Endothelial cell of umbilical vein (primary cell): ENCODE measurements at regions not wholly inside any gene's neighbourhood (a gene's known extent, or its start where the extent isn't known, plus 50 kb on each side); places are given as distances from the start of the nearest gene placed in this dataset.

ENCODE experiments used
- BruUV-seq: library from RNA; stranded (reverse); fragments of 400-500 nt; replicated peaks from 2 replicates; lab custom pipeline; 2021; lab: Mats Ljungman, UMichigan
- CTCF ChIA-PET: fragments of 300-600, 350-600 bp; sonication (Branson Sonifier 250); formaldehyde crosslinking; loops from one replicate; lab custom pipeline; 2021; ENCODE audit warnings: antibody characterized with exemption, inconsistent platforms; lab: Charles Lee
- POLR2A ChIA-PET: fragments of 300-600, 350-600 bp; sonication (Branson Sonifier 250); formaldehyde crosslinking; loops from one replicate; lab custom pipeline; 2021; ENCODE audit warnings: antibody characterized with exemption, inconsistent platforms; lab: Charles Lee
- DNase-seq: peaks from one replicate; pipeline ENCODE4 v3.0.0-alpha.2; 2011; ENCODE audit warnings: low read depth, low spot score
- FAIRE-seq: peaks from 2 replicates; lab custom pipeline; 2011; peaks lifted over from hg19 to GRCh38; lab: Jason Lieb, UNC
- H2AFZ ChIP-seq: 2 replicates; pipeline ENCODE4 v1.6.0; 2012; ENCODE audit warnings: low read depth, low read length, control low read depth, inconsistent platforms
- H3K27ac ChIP-seq: 2 replicates; pipeline ENCODE4 v1.5.1; 2011; ENCODE audit warnings: low read depth, mild to moderate bottlenecking, control low read depth, low read length, moderate library complexity; ENCODE audit not compliant: insufficient read depth
- H3K27me3 ChIP-seq, 2 experiments: 2 replicates each; pipeline versions ENCODE4 v1.6.0 to v1.6.1; 2011; ENCODE audit warnings: low read length in 2 of 2, mixed read lengths in 1 of 2; ENCODE audit not compliant: control insufficient read depth in 2 of 2, insufficient read depth in 2 of 2
- H3K36me3 ChIP-seq, 2 experiments: 2 replicates in 1 of 2; 3 replicates in 1 of 2; pipeline ENCODE4 v1.5.1; 2011; ENCODE audit warnings: low read length in 2 of 2, mild to moderate bottlenecking in 1 of 2, moderate library complexity in 1 of 2; ENCODE audit not compliant: control insufficient read depth in 2 of 2, insufficient read depth in 2 of 2; ENCODE audit errors: extremely low read depth in 1 of 2
- H3K4me1 ChIP-seq: 3 replicates; pipeline ENCODE4 v1.5.1; 2011; ENCODE audit warnings: mild to moderate bottlenecking, low read length; ENCODE audit not compliant: control insufficient read depth, insufficient read depth; ENCODE audit errors: extremely low read depth
- H3K4me2 ChIP-seq: 2 replicates; pipeline ENCODE4 v1.6.1; 2011; ENCODE audit warnings: low read length, control low read depth, mixed read lengths; ENCODE audit not compliant: insufficient read depth
- H3K4me3 ChIP-seq, 3 experiments: fragments of 200-600 bp in 1 of 3; sonication (generic), shearing (Covaris generic) in 1 of 3; replicated peaks in 1 of 3; 2 replicates each; pipeline ENCODE4 v1.5.1; 2011 to 2016; ENCODE audit warnings: control low read depth in 3 of 3, low read length in 3 of 3, mild to moderate bottlenecking in 2 of 3, inconsistent platforms in 1 of 3, low read depth in 1 of 3, moderate library complexity in 1 of 3; ENCODE audit not compliant: insufficient read depth in 1 of 3
- H3K79me2 ChIP-seq: 2 replicates; pipeline ENCODE4 v1.6.0; 2012; ENCODE audit warnings: low read length, inconsistent platforms; ENCODE audit not compliant: control insufficient read depth, insufficient read depth
- H3K9ac ChIP-seq: replicated peaks from 2 replicates; pipeline ENCODE3; 2011; ENCODE audit warnings: low read length, control low read depth; ENCODE audit not compliant: insufficient read depth; ENCODE audit errors: extremely low read depth
- H3K9me1 ChIP-seq: replicated peaks from 3 replicates; pipeline ENCODE4 v1.6.0; 2011; ENCODE audit warnings: mild to moderate bottlenecking, low read length; ENCODE audit not compliant: control insufficient read depth, insufficient read depth; ENCODE audit errors: extremely low read depth
- H3K9me3 ChIP-seq: replicated peaks from 2 replicates; pipeline ENCODE4 v1.5.1; 2012; ENCODE audit warnings: low read length, inconsistent platforms; ENCODE audit not compliant: control insufficient read depth, insufficient read depth
- H4K20me1 ChIP-seq: replicated peaks from 2 replicates; pipeline ENCODE3; 2011; ENCODE audit warnings: mild to moderate bottlenecking, low read length; ENCODE audit not compliant: control insufficient read depth, insufficient read depth; ENCODE audit errors: extremely low read depth
- CTCF ChIP-seq, 2 donors: IDR thresholded peaks; 1 replicate in 1 of 2; 2 replicates in 1 of 2; pipeline ENCODE4 v1.5.1; 2011; ENCODE audit warnings: low read length in 2 of 2, mild to moderate bottlenecking in 2 of 2, moderate library complexity in 2 of 2, control low read depth in 1 of 2, inconsistent platforms in 1 of 2, low read depth in 1 of 2; ENCODE audit not compliant: insufficient read depth in 1 of 2; ENCODE audit errors: extremely low read depth in 1 of 2
- EZH2 ChIP-seq: IDR thresholded peaks from 2 replicates; pipeline ENCODE4 v1.6.1; 2012; ENCODE audit warnings: borderline replicate concordance, low read depth, mild to moderate bottlenecking, moderate library complexity, low read length, inconsistent platforms; ENCODE audit not compliant: severe bottlenecking
- FOS ChIP-seq: IDR thresholded peaks from 2 replicates; pipeline ENCODE4 v1.6.1; 2011; ENCODE audit warnings: mild to moderate bottlenecking, low read length, moderate library complexity, borderline replicate concordance; ENCODE audit not compliant: insufficient read depth
- GATA2 ChIP-seq: IDR thresholded peaks from 2 replicates; pipeline ENCODE4 v1.7.0; 2011; ENCODE audit warnings: low read depth, mild to moderate bottlenecking, moderate library complexity, mixed read lengths, low read length; ENCODE audit not compliant: insufficient read length, insufficient read depth
- JUN ChIP-seq: IDR thresholded peaks from 2 replicates; pipeline ENCODE4 v1.6.1; 2011; ENCODE audit warnings: borderline replicate concordance, low read depth; ENCODE audit not compliant: insufficient read length, insufficient read depth
- MAX ChIP-seq: IDR thresholded peaks from 2 replicates; pipeline ENCODE4 v1.6.1; 2011; ENCODE audit not compliant: insufficient read depth, insufficient read length
- MYC ChIP-seq: IDR thresholded peaks from one replicate; pipeline ENCODE4 v1.6.1; 2011; ENCODE audit warnings: mild to moderate bottlenecking, low read depth, low read length
- POLR2A ChIP-seq: IDR thresholded peaks from 2 replicates; pipeline ENCODE4 v1.6.1; 2012; ENCODE audit warnings: low read depth, mild to moderate bottlenecking, control low read depth, low read length
- POLR2AphosphoS5 ChIP-seq: IDR thresholded peaks from 2 replicates; pipeline ENCODE4 v1.6.1; 2012; ENCODE audit warnings: low read depth, mild to moderate bottlenecking, control low read depth, low read length, moderate library complexity; ENCODE audit not compliant: insufficient read depth
- dilution Hi-C: fragments of 300-500 bp; cut with MboI; formaldehyde crosslinking; loops from one replicate; pipeline ENCODE4 v1.15.0; 2019; ENCODE audit warnings: low sequenced_read_pairs; ENCODE audit not compliant: extremely low pct_ligation_motif_present
- intact Hi-C: fragments of 100-400 bp; cut with micrococcal nuclease; formaldehyde crosslinking; loops from one replicate; pipeline ENCODE4 v1.10.0; 2022

- no peak for FAIRE-seq
Observed at GRCh38 chr2:144151405-144151804, 368.5 kb downstream of the ZEB2 start.

More at GRCh38 chr2:144151405-144151804, 368.5 kb downstream of the ZEB2 start:
- TF ChIP-seq MAX (no peak), CTCF (IDR thresholded peaks at IDR 0.05; ENCODE audit: extremely low read depth in 1 of 2, insufficient read depth in 1 of 2, low read depth in 1 of 2, low read length in 2 of 2) (no peak), FOS (no peak), JUN (no peak), GATA2 (no peak), POLR2A (no peak), EZH2 (no peak), POLR2AphosphoS5 (no peak), MYC (no peak)
- H3K9me1 ChIP-seq = no peaks in the 10 kb centered on the region
- no TSS peak for BruUV-seq
- no peaks in the 10 kb centered on the region for H4K20me1 ChIP-seq
- no peak overlapping the region for H3K9ac ChIP-seq
- no peaks in the 10 kb centered on the region for H3K27me3 ChIP-seq
- peaks cover 15% of the 10 kb centered on the region for H3K4me1 ChIP-seq
- dilution Hi-C loops = no loop called here
- ChIA-PET POLR2A (no interaction called here), CTCF (interaction anchor here (1.2 to 1.5 kb wide), 2 partner anchors 8 to 51 kb away, joined by 3 to 5 read pairs; no protein-coding TSS in a partner anchor)
- no peak overlapping the region for H3K4me3 ChIP-seq
- H3K27ac ChIP-seq = no peak overlapping the region
- no peaks in the 10 kb centered on the region for H3K79me2 ChIP-seq
- no peak overlapping the region for H2AFZ ChIP-seq
- no peak for DNase-seq
- no peak overlapping the region for H3K4me2 ChIP-seq
- no peaks in the 10 kb centered on the region for H3K9me3 ChIP-seq
- no peaks in the 10 kb centered on the region for H3K36me3 ChIP-seq
- intact Hi-C loops = no loop called here
